ENCODE measurements at regions not wholly inside any gene's neighbourhood (a gene's known extent, or its start where the extent isn't known, plus 50 kb on each side); places are given as distances from the start of the nearest gene placed in this dataset.
"Not testable (repeated sequence)": the region's sequence is repeated elsewhere in the genome, so short reads cannot be mapped to it uniquely, and the experiment has no call there.

- ATAC-seq (ENCODE audit: low FRiP score) (no peak), DNase-seq (ENCODE audit: low spot score) (no peak)
- TF ChIP-seq CTCF (IDR thresholded peaks at IDR 0.05): no peak
Observed at GRCh38 chr2:181789827-181790448, 101.6 kb upstream of the ITPRID2 start.

GRCh38 chr2:181790716-181791649 lies 100.5 kb upstream of the ITPRID2 start:
- DNase-seq (ENCODE audit: low spot score) (no peak), ATAC-seq (ENCODE audit: low FRiP score) (no peak)
- no peak for TF ChIP-seq CTCF (IDR thresholded peaks at IDR 0.05)

GRCh38 chr2:181792906-181793305 lies 98.6 kb upstream of the ITPRID2 start:
- ATAC-seq (ENCODE audit: low FRiP score) (no peak), DNase-seq (ENCODE audit: low spot score) (no peak)
- TF ChIP-seq CTCF (IDR thresholded peaks at IDR 0.05): no peak

- TF ChIP-seq CTCF (IDR thresholded peaks at IDR 0.05): no peak
- ATAC-seq (ENCODE audit: low FRiP score): no peak
- DNase-seq (ENCODE audit: low spot score): no peak
Observed at GRCh38 chr2:181798022-181798421, 93.5 kb upstream of the ITPRID2 start.

GRCh38 chr2:181802300-181802699 lies 89.2 kb upstream of the ITPRID2 start:
- ATAC-seq (ENCODE audit: low FRiP score); DNase-seq (ENCODE audit: low spot score): not testable (repeated sequence)

GRCh38 chr2:181803903-181804799 lies 87.4 kb upstream of the ITPRID2 start:
- ATAC-seq (ENCODE audit: low FRiP score); DNase-seq (ENCODE audit: low spot score): not testable (repeated sequence)

GRCh38 chr2:181805228-181806038 lies 86.1 kb upstream of the ITPRID2 start:
- no peak for TF ChIP-seq CTCF (IDR thresholded peaks at IDR 0.05)
- DNase-seq (ENCODE audit: low spot score) (no peak), ATAC-seq (ENCODE audit: low FRiP score) (no peak)
